HG03066 (cell line): ENCODE measurements at regions not wholly inside any gene's neighbourhood (a gene's known extent, or its start where the extent isn't known, plus 50 kb on each side); places are given as distances from the start of the nearest gene placed in this dataset.

Experiments used
- ATAC-seq: cut with Tn5 transposase; IDR thresholded peaks from one replicate; pipeline ENCODE4 v1.9.1; 2021; ENCODE audit warnings: low read depth; ENCODE audit not compliant: unreplicated experiment

DNA sequence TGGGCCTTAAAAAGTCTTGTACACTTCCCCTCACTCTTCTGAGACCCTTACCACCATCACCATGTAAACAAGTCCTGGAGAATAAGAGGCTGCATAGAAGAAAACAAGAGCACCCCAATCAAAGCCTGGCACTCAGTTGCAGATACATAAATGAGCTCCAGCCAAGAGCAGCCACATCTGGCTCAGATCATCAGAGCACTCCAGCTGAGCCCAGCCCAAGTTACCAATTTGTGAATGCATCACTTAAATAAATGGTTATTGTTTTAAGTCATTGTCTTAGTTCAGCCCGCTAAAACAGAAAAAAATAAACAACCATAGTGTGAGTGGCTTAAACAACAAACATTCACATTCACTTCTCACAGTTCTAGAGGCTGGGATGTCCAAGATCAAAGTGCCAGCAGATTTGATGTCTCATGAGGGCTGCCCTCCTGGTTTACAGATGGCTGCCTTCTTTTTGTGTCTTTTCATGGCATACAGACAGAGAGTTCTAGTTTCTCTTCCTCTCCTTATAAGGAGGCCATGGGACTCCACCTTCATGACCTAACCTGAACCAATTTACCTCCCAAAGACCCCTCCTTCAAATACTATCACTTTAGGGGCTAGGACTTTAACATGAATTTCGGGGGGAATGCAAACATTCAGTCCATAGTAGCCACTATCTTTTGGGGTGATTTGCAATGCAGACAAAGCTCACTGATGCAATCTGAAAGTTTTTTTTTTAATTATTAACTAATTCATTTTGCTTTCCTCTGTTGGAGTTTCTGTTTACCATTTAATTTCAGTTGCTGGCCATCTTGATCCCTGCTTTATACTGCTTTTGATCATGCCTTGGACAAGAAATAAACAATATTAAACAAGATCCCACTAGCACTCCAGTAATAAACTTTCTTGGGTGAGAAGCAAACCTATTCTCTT is 187.5 kb upstream of the ACVR2A start:
- no peak for ATAC-seq

GRCh38 chr2:147649998-147650397 is 194.8 kb upstream of the ACVR2A start:
- ATAC-seq, result no peak

DNA sequence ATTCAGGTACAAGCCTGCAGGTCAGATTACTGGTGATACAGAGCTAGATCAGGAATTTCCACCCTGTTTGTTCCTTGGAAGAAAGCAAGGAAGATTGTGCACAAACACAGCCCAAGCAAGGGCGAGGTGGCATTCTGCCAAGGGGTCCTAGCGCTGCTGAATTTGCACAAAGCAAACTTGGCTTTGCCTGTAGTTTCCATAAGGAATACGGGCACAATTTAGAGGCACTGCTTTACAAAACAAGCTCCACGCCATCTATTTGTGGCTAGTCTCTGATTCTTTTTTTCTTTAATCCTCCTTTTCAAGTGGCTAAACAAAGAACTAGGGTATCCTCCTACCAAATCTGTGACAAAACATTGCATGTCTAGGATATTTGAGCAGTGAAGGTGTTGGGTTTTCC is 195.5 kb upstream of the ACVR2A start:
- ATAC-seq, result no peak

DNA sequence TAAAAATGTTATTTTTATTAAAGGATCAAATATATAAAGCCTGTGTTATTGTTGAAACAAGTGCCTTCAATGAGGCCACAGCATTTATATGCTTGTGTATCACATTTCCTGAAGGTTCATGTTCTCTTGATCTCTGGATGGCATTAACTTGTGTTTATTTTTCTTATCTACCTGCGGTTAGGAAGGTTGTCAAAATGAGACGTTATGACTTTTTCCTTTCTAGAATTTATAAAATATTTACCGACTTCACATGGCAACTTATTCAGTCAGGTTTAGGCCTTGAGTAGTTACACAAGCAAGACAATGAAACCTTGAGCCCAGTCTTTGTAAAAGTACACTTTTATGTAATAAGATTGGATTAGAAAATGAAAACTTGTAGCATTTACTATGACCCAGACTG is 196.4 kb upstream of the ACVR2A start:
- no peak for ATAC-seq

- ATAC-seq, result no peak
These were observed 197.0 kb upstream of the ACVR2A start for GRCh38 chr2:147647816-147648215.

DNA sequence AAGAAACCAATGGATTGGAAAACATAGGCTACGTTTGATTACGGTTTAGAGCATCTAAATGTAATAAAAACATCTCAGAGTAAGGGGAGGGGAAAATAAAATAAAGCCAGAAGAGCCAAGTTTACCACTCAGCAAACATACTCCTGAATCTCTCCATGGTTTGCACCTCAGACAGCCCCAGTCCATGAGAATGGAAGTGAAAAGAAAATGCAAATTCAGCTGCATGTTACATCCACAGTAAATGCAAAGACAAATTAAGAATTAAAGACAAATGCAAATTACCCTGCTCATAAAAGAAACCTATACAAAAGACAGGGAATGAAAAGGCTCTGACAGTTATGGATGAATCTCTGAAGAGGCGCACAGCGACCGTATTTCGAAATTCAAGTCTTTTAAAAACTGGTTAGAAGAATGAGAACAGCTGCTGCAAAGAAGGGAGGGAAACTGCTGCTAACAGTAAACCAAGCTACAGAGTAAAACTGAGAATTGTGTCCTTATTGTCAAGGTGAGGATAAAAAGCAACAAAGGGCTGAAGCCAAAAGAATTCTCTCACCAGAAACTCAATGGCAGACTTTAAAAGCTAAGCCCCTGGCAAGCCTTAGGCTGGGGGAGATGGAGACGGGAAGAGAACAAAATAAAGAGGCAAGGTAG is 197.9 kb upstream of the ACVR2A start:
- no peak for ATAC-seq

GRCh38 chr2:147644491-147644890 is 200.3 kb upstream of the ACVR2A start:
- no peak for ATAC-seq

- ATAC-seq, result no peak
These were observed 202.1 kb upstream of the ACVR2A start for GRCh38 chr2:147642765-147643164.

DNA sequence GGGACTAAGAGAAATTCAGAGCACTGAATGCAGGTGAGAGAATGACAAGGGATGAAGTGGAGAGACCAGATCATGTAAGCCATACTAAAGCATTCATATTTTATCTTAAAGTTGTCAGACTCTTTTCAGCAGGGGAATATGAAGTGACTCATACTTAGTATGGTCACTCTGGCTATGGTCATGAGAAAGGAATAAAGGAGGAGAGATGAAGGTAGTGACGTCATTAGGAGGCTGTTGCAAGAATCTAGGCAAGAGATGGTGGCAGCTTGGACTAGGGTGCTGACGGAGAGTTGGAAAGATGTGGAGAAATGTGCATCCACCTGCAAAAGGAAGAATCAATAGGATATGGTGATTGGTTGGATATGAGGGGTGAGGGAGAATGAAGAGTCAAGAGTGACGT is 203.2 kb upstream of the ACVR2A start:
- ATAC-seq, result no peak

DNA sequence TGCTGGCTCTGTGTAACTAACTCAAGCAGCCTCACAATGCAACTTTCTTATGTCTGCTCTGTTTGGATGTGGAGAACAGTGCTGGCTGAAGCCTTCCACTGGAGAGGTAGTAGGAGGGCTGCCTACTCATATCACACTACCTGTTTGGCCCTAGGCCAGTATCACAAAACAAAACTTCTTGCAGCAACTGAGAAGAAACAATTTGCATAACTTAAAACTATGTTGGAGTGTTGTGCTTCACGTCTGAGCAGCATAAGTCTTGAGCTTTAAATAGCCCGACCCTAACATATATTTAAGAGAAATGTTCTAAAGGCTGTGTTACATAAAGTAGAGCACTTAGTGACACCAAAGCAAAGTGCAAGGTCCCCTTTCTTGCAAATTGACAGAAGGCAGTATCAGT is 204.9 kb upstream of the ACVR2A start:
- ATAC-seq, result peak; percentile 72

GRCh38 chr2:147639386-147639785 is 205.4 kb upstream of the ACVR2A start:
- no peak for ATAC-seq

DNA sequence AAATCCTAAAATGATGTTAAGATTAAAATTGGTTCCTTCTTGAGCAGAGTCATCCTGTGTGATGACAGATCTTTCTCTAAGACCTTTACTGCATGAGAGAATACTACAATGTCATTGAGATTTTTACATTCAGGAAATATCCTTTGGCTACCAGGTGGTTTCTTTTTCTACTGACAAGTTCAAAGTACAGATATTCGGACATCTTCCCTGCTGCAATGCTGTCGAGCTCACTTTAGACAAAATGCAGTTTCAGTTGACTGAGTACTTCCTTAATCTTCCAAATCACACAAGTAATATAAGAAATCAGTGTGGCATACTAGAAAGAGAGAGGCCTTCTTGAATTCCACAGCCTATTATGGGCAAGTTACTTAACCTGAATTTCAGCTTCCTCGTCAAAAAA is 207.9 kb upstream of the ACVR2A start:
- no peak for ATAC-seq

- ATAC-seq, result no peak
These were observed 208.5 kb upstream of the ACVR2A start for GRCh38 chr2:147636238-147636882.

GRCh38 chr2:147634826-147635225 is 210.0 kb upstream of the ACVR2A start:
- no peak for ATAC-seq

DNA sequence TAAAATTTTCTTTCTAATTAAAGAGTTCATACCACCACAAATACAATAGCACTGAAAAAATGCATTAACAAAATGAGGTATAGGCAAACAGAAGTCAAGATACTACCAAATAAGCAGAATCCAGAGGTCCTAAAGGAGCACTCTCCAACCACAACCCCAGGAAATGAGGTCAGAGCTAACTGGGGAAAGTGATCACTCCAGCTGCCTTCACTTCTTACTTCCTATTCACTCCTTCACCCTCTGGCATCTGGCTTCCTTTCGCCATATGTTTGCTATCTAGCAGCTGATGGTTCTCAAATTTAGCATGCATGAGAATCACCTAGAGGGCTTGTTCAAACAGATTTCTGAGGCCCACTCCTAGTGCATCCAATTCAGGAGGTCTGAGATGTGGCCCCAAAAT is 212.6 kb upstream of the ACVR2A start:
- ATAC-seq, result no peak

DNA sequence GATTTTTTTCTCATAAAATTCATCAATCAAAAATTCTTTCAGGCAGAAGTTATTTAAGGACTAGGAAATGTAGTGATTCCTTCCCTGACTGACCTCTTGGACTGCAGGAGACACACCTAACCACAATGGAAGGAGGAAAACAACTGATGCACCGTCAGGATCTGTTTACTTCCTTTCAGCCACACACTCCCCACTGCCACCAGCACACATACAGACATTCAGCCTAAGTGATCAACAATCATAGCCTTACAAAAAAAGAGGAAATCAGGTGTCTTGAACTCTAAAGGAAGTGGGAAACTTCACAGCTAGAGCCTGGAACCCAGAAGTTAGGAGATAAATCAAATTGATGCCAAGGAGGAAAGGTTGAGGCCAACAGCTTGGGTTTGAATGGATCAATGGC is 213.5 kb upstream of the ACVR2A start:
- no peak for ATAC-seq

- ATAC-seq, result no peak
These were observed 214.2 kb upstream of the ACVR2A start for GRCh38 chr2:147630585-147630984.

- peak; percentile 52 for ATAC-seq
These were observed 215.8 kb upstream of the ACVR2A start for GRCh38 chr2:147628971-147629421.

DNA sequence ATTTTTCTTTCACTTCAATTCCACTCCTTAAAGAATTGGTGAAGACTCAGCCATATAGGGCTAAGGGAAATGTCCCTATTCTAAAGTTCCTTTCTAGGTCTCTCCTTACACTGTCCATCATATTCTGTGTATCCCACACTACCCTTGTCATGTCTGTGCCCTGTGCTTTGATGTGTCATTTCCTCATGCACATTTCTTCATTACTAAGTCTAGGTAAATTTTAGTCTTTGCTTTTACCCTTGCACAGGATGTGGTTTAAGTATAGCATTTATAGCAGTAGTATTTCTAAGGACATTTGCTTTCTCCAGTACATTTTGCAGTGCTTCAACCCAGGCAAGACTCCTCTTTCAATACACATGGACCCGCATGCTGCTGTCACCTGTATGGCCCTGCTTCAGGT is 221.5 kb upstream of the ACVR2A start:
- peak; percentile 87 for ATAC-seq

DNA sequence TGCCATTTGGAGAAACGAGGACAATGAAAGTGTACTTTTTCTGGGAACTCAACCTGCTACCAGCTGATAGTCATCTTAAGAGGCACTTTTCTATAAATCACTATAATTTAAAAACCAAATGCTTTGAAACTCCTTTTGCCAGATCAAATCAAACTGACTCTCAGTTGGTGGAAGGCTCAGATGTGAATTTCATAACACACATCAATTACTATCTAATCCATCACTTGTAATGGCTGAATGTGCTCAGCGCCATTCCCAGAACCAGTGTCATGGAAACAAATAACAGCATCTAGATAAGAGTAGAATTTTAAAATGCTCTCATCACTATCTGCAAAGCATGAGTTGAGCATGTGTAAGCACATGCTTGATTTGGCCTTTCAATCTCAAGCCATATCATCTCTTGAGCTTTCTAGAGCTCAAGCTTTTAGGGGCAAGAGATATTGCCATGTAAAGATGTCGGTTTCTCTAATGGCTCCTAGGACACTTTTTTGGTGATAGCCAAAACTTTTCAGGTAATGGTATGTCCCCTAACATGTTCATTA is 223.1 kb upstream of the ACVR2A start:
- no peak for ATAC-seq

- no peak for ATAC-seq
These were observed 225.0 kb upstream of the ACVR2A start for GRCh38 chr2:147619808-147620207.
